D721Med (cell line): ENCODE measurements at regions not wholly inside any gene's neighbourhood (a gene's known extent, or its start where the extent isn't known, plus 50 kb on each side); places are given as distances from the start of the nearest gene placed in this dataset.
A peak's percentile ranks its signal among the peaks of the same experiment; 100 is the strongest.
"Not testable (repeated sequence)": the region's sequence is repeated elsewhere in the genome, so short reads cannot be mapped to it uniquely, and the experiment has no call there.

ENCODE experiments used
- DNase-seq: peaks from one replicate; pipeline ENCODE4 v3.0.0; 2011; ENCODE audit warnings: low spot score; ENCODE audit not compliant: insufficient read length
- FAIRE-seq: peaks from 2 replicates; lab custom pipeline; 2011; peaks lifted over from hg19 to GRCh38; lab: Jason Lieb, UNC
- CTCF ChIP-seq: IDR thresholded peaks from 2 replicates; pipeline ENCODE4 v1.5.1; 2012; ENCODE audit warnings: mild to moderate bottlenecking, control low read depth; ENCODE audit not compliant: insufficient read depth; ENCODE audit errors: missing control alignments

GRCh38 chr2:84065857-84066256 lies 393.2 kb downstream of the SUCLG1 start:
- no peak for TF ChIP-seq CTCF
- FAIRE-seq (no peak), DNase-seq (no peak)

- no peak for TF ChIP-seq CTCF
- no peak for DNase-seq
- no peak for FAIRE-seq
Observed at GRCh38 chr2:84057917-84058560, 401.0 kb downstream of the SUCLG1 start.

GRCh38 chr2:84055816-84056215 lies 403.3 kb downstream of the SUCLG1 start:
- DNase-seq (no peak), FAIRE-seq (no peak)
- no peak for TF ChIP-seq CTCF

- DNase-seq, FAIRE-seq: not testable (repeated sequence)
Observed at GRCh38 chr2:84054577-84054976, 404.5 kb downstream of the SUCLG1 start.

GRCh38 chr2:84052913-84053312 lies 406.2 kb downstream of the SUCLG1 start:
- DNase-seq = no peak
- no peak for TF ChIP-seq CTCF
- no peak for FAIRE-seq

GRCh38 chr2:84052043-84052442 lies 407.0 kb downstream of the SUCLG1 start:
- no peak for TF ChIP-seq CTCF
- no peak for FAIRE-seq
- DNase-seq = no peak

GRCh38 chr2:84048964-84049363 lies 410.1 kb downstream of the SUCLG1 start:
- FAIRE-seq (no peak), DNase-seq (no peak)
- no peak for TF ChIP-seq CTCF

- no peak for FAIRE-seq
- peak; percentile 3 for TF ChIP-seq CTCF
- no peak for DNase-seq
Observed at GRCh38 chr2:84041506-84041905, 417.6 kb downstream of the SUCLG1 start.
